ENCODE measurements at regions not wholly inside any gene's neighbourhood (a gene's known extent, or its start where the extent isn't known, plus 50 kb on each side); places are given as distances from the start of the nearest gene placed in this dataset.

GRCh38 chr16:64206862-64207261 is 915.0 kb downstream of the CDH11 start:
- DNase-seq, result no peak

GRCh38 chr16:64203126-64203525 is 918.7 kb downstream of the CDH11 start:
- no peak for DNase-seq

GRCh38 chr16:64202571-64202970 is 919.3 kb downstream of the CDH11 start:
- DNase-seq, result no peak

- DNase-seq, result no peak
Measured at GRCh38 chr16:64196444-64196843, 925.4 kb downstream of the CDH11 start.

- DNase-seq, result no peak
Measured at GRCh38 chr16:64185954-64186353, 935.9 kb downstream of the CDH11 start.

DNA sequence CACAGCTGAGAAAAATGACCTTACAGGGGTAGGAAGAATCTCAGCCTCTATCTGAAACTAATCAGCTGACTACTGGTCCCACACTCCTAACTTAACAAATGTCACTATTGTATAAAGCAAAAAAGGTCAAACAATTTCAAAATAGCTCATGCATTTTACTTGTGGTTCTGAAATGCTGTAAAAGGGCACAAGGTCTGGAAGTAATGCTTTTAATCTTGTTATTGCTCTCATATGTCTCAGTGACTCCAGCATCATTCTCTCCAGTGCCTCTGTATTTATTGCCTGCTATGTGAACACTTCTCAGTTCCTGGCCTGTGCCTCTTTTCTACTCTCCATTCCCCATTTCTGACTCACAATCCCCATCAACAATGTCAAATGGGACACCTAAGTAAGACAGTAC is 937.7 kb downstream of the CDH11 start:
- DNase-seq, result no peak

- DNase-seq, result no peak
Measured at GRCh38 chr16:64182985-64183384, 938.9 kb downstream of the CDH11 start.

- no peak for DNase-seq
Measured at GRCh38 chr16:64181271-64181925, 940.5 kb downstream of the CDH11 start.

DNA sequence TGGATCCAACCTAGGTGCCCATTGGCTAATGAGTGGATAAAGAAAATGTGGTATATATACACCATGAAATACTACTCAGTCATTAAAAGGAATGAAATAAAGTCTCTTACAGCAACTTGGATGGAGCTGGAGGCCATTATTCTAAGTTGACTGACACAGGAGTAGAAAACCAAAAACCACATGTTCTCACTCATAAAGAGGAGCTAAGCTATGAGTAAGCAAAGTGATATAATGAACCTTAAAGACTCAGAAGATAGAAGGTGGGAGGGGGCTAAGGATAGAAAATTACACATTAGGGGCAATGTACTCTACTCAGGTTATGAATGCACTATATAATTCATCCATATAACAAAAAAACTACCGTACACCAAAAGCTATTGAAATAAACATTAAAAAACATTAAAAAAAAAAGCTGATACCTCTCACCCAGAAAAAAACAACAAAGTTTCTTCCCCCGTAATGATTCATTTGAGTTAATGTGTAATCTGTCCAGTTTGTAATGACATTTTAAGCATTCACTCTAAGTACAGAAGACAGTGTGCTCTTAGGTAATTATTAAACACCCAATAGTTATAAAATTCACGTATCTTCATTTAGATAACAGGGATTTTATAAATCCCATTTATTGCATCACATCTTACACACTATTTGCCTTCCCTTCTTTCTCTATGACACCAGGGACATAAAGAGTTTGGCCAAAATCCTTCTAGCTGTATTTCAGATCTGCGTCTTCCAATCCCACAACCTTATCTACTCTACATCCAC is 941.5 kb downstream of the CDH11 start:
- DNase-seq, result no peak

DNA sequence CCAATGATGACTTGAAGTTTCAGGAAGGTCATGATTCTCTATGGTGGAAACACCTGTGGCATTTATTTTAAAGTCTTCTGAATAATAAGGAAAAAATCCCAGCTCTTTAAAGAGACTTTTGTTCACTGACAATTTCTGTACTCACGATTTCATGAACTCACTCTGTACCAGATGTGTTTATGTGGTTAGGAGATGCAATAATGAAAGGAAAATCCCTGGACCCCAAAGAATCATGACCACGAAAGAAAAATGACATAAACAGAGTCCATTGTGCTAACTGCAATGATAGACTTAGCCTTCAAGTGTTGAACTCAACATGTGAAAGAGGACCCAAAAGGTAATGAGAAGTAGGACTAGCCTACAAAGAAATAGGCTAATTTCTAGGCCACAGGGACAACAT is 947.5 kb downstream of the CDH11 start:
- DNase-seq, result no peak

GRCh38 chr16:64172652-64173051 is 949.2 kb downstream of the CDH11 start:
- no peak for DNase-seq

DNA sequence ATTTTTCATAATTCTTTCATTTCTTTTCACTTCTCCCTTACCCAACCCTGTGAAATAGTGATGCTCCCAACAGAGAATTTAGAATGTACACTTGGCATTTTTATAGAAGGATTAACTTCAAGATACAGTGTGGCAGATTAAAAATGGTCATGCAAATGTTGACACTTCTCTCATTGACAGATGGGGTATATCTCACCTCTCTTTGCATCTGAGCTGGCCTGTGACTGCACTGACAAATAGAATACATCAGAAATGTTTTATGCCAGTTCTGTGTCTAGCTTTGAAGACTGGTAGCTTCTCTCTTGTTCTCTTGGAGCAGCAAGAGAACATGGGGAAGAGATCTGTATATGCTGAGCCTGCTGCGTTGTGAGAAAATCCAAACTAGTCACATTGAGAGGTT is 949.6 kb downstream of the CDH11 start:
- DNase-seq, result no peak

DNA sequence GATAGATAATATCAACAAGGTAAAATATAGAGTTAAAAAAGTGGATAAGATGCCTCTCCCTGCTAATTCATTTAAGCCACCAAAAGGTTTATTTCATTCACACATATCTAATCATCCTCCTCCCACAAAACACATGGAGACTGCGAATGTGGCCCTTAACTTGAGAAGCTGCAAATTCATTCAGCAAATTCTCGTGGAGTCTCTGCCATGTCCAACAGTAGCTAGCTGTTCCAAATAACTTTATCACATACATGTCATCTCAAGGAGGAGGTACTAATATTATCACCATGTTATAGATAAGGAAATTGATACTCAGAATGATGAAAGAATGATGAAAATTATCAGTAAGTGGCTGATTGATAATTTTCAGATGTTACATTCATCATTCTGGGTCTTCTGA is 950.2 kb downstream of the CDH11 start:
- no peak for DNase-seq

- DNase-seq, result no peak
Measured at GRCh38 chr16:64168371-64168770, 953.5 kb downstream of the CDH11 start.

DNA sequence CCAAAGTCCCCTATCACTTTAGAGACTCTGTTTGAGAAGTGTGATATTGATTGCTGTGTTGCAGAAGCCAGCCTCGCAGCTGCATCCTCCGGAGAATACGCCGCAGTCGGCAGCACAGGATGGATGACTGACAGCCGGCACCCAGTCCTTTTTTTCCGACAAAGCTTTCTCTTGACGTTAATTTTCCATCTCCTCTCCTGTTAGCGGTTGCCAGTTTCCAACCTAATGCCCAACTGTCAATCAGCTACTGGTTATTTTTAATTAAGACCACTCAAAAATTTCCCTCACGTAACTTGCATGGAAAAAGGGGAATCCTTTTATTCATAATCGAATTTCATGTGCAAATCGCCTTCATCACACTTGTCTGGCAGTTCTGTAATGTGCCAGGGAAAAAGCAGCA is 953.9 kb downstream of the CDH11 start:
- no peak for DNase-seq

DNA sequence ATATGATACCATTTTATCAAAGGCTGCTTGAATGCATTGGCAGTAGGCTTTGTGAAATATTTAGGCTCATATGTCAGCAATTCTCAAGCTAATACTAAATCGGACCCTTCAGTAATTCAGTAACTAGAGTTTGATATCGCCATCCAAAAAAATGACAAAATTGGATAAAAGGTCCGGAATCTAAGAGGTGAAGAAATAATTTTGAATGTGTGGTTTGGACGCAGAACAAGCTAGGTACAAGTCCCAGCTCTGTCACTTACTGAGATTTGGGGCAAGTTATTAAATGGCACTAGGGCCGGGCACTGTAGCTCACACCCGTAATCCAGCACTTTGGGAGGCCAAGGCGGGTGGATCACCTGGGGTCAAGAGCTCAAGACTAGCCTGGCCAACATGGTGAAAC is 956.5 kb downstream of the CDH11 start:
- no peak for DNase-seq

DNA sequence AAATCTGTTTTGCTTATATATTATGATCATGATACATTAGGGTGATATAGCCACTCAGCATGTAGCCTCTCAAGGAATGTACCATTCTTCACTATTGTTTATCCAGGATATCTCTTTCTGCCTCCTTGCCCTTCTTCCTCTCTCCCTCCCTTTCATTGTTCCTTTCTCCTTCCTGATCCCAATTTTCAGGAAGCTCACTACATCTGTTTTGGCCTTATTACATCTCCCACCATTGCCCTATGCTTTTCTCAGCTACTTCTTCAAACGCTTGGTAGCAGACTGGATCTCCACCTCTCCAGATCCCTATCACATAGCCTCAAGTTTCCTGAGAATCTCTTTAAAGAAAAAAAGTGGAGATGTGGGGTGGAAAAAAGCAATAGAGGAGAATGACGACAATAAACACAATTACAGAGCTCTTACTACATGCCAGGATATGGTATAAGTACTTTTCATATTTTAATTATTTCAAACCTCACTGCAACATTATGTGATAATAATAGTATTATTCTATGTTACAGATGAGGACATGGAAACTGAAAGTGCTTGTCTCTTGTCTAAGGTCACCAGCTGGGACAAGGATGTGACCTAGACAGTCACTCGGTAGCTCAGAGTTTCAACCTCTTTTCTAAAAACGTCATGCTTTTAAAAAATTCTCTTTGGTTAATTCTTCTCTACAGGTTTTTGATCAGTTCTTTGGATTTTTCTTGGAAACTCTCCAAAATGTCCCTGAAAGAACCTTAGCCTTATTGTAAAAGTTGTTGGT is 959.1 kb downstream of the CDH11 start:
- no peak for DNase-seq

DNA sequence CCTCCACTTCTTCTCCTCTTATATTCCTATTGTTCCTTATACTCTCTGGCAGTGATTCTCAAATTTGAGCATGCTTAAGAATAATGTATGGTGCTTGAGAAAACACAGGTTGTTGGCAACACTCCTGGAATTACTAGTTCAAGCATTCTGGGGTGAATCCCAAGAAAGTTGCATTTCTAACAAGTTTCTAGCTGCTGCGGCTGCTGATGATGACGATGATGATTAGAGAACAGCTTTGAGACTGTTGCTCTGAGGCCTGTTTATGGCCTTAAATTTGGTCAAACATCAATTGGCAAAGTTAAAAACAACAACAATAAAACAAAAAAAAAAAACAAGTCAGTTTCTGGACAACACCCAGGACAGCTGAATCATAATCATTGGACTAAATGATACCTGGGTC is 961.9 kb downstream of the CDH11 start:
- no peak for DNase-seq

- DNase-seq, result no peak
Measured at GRCh38 chr16:64158941-64159588, 962.8 kb downstream of the CDH11 start.

- DNase-seq, result no peak
Measured at GRCh38 chr16:64153718-64154117, 968.1 kb downstream of the CDH11 start.

DNA sequence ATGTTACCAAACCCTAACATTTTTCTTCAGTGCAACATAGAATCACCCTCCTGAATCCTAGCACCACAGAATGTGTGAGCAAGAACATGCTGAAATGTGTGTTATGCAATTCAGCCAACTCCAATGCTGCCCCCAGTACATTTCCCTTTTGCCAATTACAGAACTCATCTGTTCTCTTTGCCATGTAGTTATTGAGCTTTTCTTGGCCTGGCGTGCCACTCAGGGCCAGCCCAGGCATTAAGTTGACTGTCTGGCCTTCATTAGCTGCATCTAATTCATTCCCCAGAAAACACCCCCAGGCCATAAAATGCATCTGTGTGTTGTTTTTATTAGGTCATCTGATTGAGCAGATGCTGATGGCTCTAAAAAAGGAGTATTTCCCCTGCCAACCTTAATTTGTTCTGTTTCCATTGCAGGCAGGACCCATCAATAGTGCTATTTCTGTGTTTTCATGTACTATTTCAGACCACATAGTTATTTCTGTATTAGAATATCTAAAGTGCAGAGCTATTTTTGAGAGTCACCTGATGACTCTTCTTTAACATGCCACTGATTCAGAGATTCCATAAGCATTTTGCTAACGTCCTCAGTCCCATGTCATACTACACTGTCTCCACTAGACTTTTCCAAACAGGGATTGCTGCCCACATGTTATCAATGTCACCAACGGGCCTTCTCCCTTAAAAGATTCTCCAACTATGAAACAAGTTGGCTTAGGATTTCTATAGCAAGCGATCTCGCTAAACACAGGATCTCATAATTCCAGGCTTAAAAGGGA is 969.7 kb downstream of the CDH11 start:
- no peak for DNase-seq

- no peak for DNase-seq
Measured at GRCh38 chr16:64150193-64150592, 971.7 kb downstream of the CDH11 start.

- DNase-seq, result no peak
Measured at GRCh38 chr16:64149756-64150155, 972.1 kb downstream of the CDH11 start.

Data from NCI-H1930 (cell line).